CD4-positive, alpha-beta T cell treated with Interferon alpha-2 for 1 hour (primary cell): ENCODE measurements at regions not wholly inside any gene's neighbourhood (a gene's known extent, or its start where the extent isn't known, plus 50 kb on each side); places are given as distances from the start of the nearest gene placed in this dataset.
"Not testable (repeated sequence)": the region's sequence is repeated elsewhere in the genome, so short reads cannot be mapped to it uniquely, and the experiment has no call there.

Experiments
- DNase-seq, 2 donors: peaks; one replicate each; pipeline ENCODE4 v3.0.0-alpha.2; 2020 to 2022

GRCh38 chr4:156539376-156539775 lies 432.2 kb downstream of the PDGFC start:
- no peak for DNase-seq

GRCh38 chr4:156538651-156539257 lies 432.8 kb downstream of the PDGFC start:
- no peak for DNase-seq

- DNase-seq: no peak
These were observed 433.4 kb downstream of the PDGFC start for GRCh38 chr4:156538210-156538609.

- no peak for DNase-seq
These were observed 434.3 kb downstream of the PDGFC start for GRCh38 chr4:156537286-156537685.

- no peak for DNase-seq
These were observed 434.9 kb downstream of the PDGFC start for GRCh38 chr4:156536661-156537060.

GRCh38 chr4:156534205-156534604 lies 437.4 kb downstream of the PDGFC start:
- DNase-seq: no peak

GRCh38 chr4:156528216-156528615 lies 443.4 kb downstream of the PDGFC start:
- no peak for DNase-seq

- DNase-seq: no peak
These were observed 444.2 kb downstream of the PDGFC start for GRCh38 chr4:156527237-156527993.

- DNase-seq: no peak
These were observed 447.6 kb downstream of the PDGFC start for GRCh38 chr4:156523991-156524390.

- DNase-seq: no peak
These were observed 448.1 kb downstream of the PDGFC start for GRCh38 chr4:156523492-156523891.

GRCh38 chr4:156521631-156522030 lies 450.0 kb downstream of the PDGFC start:
- no peak for DNase-seq

GRCh38 chr4:156517956-156518355 lies 453.6 kb downstream of the PDGFC start:
- DNase-seq: no peak

- no peak for DNase-seq
These were observed 454.1 kb downstream of the PDGFC start for GRCh38 chr4:156517546-156517945.

GRCh38 chr4:156516698-156517097 lies 454.9 kb downstream of the PDGFC start:
- DNase-seq: no peak

- no peak for DNase-seq
These were observed 456.3 kb downstream of the PDGFC start for GRCh38 chr4:156515295-156515694.

- no peak for DNase-seq
These were observed 459.0 kb downstream of the PDGFC start for GRCh38 chr4:156512622-156513021.

- not testable (repeated sequence) for DNase-seq
These were observed 461.7 kb downstream of the PDGFC start for GRCh38 chr4:156509921-156510320.

GRCh38 chr4:156505341-156505955 lies 466.2 kb downstream of the PDGFC start:
- DNase-seq: no peak

- DNase-seq: no peak
These were observed 468.5 kb downstream of the PDGFC start for GRCh38 chr4:156503119-156503518.

GRCh38 chr4:156501962-156502361 lies 469.6 kb downstream of the PDGFC start:
- DNase-seq: no peak

GRCh38 chr4:156499684-156500083 lies 471.9 kb downstream of the PDGFC start:
- no peak for DNase-seq

GRCh38 chr4:156497486-156497885 lies 474.1 kb downstream of the PDGFC start:
- DNase-seq: no peak

GRCh38 chr4:156496797-156497196 lies 474.8 kb downstream of the PDGFC start:
- DNase-seq: no peak

GRCh38 chr4:156495836-156496235 lies 475.8 kb downstream of the PDGFC start:
- DNase-seq: no peak
